ENCODE measurements at regions not wholly inside any gene's neighbourhood (a gene's known extent, or its start where the extent isn't known, plus 50 kb on each side); places are given as distances from the start of the nearest gene placed in this dataset.
"Not testable (repeated sequence)": the region's sequence is repeated elsewhere in the genome, so short reads cannot be mapped to it uniquely, and the experiment has no call there.

- DNase-seq = not testable (repeated sequence)
These were observed 74.4 kb upstream of the RTN4 start for GRCh38 chr2:55124682-55125081.

GRCh38 chr2:55123851-55124269, 73.6 kb upstream of the RTN4 start:
- DNase-seq = peak; percentile 67

- DNase-seq = peak; percentile 70
These were observed 70.5 kb upstream of the RTN4 start for GRCh38 chr2:55120634-55121359.

- no peak for DNase-seq
These were observed 69.6 kb upstream of the RTN4 start for GRCh38 chr2:55119711-55120487.

- no peak for DNase-seq
These were observed 68.4 kb upstream of the RTN4 start for GRCh38 chr2:55118643-55119083.

- no peak for DNase-seq
These were observed 66.7 kb upstream of the RTN4 start for GRCh38 chr2:55116966-55117365.

- no peak for DNase-seq
These were observed 66.3 kb upstream of the RTN4 start for GRCh38 chr2:55116598-55116964.

- no peak for DNase-seq
These were observed 65.7 kb upstream of the RTN4 start for GRCh38 chr2:55115761-55116597.

GRCh38 chr2:55114597-55114996, 64.3 kb upstream of the RTN4 start:
- no peak for DNase-seq

- DNase-seq = no peak
These were observed 63.8 kb upstream of the RTN4 start for GRCh38 chr2:55114082-55114481.

GRCh38 chr2:55112229-55113031, 62.2 kb upstream of the RTN4 start:
- DNase-seq = peak; percentile 85

- peak; percentile 61 for DNase-seq
These were observed 61.4 kb upstream of the RTN4 start for GRCh38 chr2:55111570-55112228.

- DNase-seq = no peak
These were observed 60.9 kb upstream of the RTN4 start for GRCh38 chr2:55111230-55111569.

- DNase-seq = no peak
These were observed 59.1 kb upstream of the RTN4 start for GRCh38 chr2:55109219-55109891.

- no peak for DNase-seq
These were observed 58.4 kb upstream of the RTN4 start for GRCh38 chr2:55108456-55109160.

GRCh38 chr2:55107436-55107835, 57.2 kb upstream of the RTN4 start:
- no peak for DNase-seq

GRCh38 chr2:55106148-55106547, 55.9 kb upstream of the RTN4 start:
- no peak for DNase-seq

- DNase-seq = no peak
These were observed 55.2 kb upstream of the RTN4 start for GRCh38 chr2:55105456-55105855.

- no peak for DNase-seq
These were observed 52.8 kb upstream of the RTN4 start for GRCh38 chr2:55103046-55103445.

- DNase-seq = no peak
These were observed 52.0 kb upstream of the RTN4 start for GRCh38 chr2:55102056-55102812.
